ENCODE measurements at regions not wholly inside any gene's neighbourhood (a gene's known extent, or its start where the extent isn't known, plus 50 kb on each side); places are given as distances from the start of the nearest gene placed in this dataset.

DNA sequence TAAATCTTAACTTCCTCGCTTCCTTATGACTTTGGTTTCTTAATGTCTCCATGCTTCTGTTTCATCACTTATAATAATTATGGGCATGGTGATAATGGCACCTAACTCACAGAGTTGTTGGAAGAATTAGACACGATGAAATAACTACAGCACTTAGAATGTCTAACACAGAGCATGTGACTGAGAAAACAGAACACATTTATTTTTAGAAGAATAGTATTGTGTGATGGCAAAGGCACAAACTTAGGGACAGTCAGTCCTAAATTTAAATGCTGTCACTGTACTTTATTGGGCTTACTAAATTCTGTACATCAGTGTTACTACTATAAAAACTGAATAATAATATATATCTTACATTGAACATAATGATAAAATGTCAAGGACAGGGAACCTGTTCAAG is 391.1 kb upstream of the JAG1 start:
- TF ChIP-seq CTCF (IDR thresholded peaks at IDR 0.05; ENCODE audit: insufficient read depth, low read depth, low read length, missing control alignments), result no peak
- no peak for DNase-seq (ENCODE audit: low read depth)
- no peak overlapping the region for H3K4me3 ChIP-seq (ENCODE audit: low read depth, low read length)

DNA sequence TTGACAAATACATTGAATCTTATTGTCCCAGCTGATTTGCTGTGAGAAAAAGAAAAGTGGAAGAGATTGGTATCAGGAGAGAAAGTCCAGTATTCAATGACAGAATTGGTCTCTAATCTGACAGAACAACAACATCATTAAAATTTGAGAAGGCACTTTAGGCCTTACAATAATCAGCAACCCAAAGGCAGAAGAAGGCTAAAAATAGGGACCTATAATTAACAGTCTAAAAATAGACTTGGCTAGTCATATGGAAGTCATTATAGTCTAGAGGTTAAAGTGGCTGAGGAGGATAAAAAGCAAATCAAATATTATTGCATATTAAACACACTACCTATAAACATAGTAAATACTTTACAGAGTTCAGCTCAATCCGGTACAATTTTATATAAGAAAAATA is 393.6 kb upstream of the JAG1 start:
- no peak for TF ChIP-seq CTCF (IDR thresholded peaks at IDR 0.05; ENCODE audit: insufficient read depth, low read depth, low read length, missing control alignments)
- no peak overlapping the region for H3K4me3 ChIP-seq (ENCODE audit: low read depth, low read length)
- no peak for DNase-seq (ENCODE audit: low read depth)

DNA sequence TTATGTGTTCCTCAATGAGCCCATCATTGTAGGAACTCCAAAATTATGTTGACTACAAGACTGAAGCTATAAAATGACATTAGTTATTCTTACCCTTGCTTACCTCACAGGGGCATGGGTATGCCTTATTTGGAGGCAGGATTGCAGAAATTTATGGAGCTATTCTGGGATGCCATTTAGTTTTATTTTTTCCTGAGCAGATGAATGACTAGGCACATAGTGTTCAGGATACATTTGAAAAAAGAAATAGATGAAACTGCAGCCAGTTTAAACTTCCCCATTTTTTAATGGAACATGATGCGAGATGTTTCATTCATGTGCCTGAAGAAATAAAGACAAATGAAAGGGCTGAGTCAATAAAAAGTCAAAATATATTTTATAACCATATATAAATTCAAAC is 399.2 kb upstream of the JAG1 start:
- no peak for DNase-seq (ENCODE audit: low read depth)
- H3K4me3 ChIP-seq (ENCODE audit: low read depth, low read length), result no peak overlapping the region
- no peak for TF ChIP-seq CTCF (IDR thresholded peaks at IDR 0.05; ENCODE audit: insufficient read depth, low read depth, low read length, missing control alignments)

DNA sequence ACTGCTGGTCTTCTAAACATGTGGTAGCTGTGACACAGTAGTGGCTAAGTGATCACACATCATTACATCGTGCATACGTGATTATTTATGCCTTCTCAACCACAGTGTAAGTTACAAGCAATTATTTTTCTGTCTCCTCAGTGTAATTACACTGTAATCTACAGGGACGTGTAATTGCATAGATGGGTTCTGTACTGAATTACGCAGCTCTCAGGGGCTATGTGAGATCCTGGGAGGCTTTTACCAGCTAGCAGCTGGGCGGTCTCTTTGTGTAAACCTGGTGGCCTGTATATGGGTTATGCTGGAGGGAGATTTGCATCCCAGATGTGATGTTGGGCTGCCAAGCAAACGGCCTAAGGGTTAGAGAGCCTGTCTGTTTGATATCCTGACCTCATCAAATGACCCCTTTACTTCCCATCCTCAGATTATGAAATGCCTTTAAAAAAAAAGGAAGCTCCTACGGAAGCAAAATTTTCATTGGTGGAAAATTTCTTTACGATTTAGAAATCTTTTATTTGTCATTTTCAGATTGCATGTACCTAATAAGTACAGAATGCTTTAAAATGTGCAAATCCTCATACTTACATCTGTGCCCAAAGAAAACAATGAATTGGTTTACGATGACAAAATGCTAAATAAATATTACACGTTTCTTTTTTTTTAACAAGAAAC is 402.8 kb upstream of the JAG1 start:
- no peak for DNase-seq (ENCODE audit: low read depth)
- no peak for TF ChIP-seq CTCF (IDR thresholded peaks at IDR 0.05; ENCODE audit: insufficient read depth, low read depth, low read length, missing control alignments)
- no peak overlapping the region for H3K4me3 ChIP-seq (ENCODE audit: low read depth, low read length)

- no peak for TF ChIP-seq CTCF (IDR thresholded peaks at IDR 0.05; ENCODE audit: insufficient read depth, low read depth, low read length, missing control alignments)
- H3K4me3 ChIP-seq (ENCODE audit: low read depth, low read length), result no peak overlapping the region
- no peak for DNase-seq (ENCODE audit: low read depth)
Observed at GRCh38 chr20:11077226-11077625, 403.4 kb upstream of the JAG1 start.

GRCh38 chr20:11080010-11080409 is 406.2 kb upstream of the JAG1 start:
- no peak overlapping the region for H3K4me3 ChIP-seq (ENCODE audit: low read depth, low read length)
- no peak for DNase-seq (ENCODE audit: low read depth)
- no peak for TF ChIP-seq CTCF (IDR thresholded peaks at IDR 0.05; ENCODE audit: insufficient read depth, low read depth, low read length, missing control alignments)

- TF ChIP-seq CTCF (IDR thresholded peaks at IDR 0.05; ENCODE audit: insufficient read depth, low read depth, low read length, missing control alignments), result no peak
- no peak for DNase-seq (ENCODE audit: low read depth)
- H3K4me3 ChIP-seq (ENCODE audit: low read depth, low read length), result no peak overlapping the region
Observed at GRCh38 chr20:11080781-11081377, 407.1 kb upstream of the JAG1 start.
